Prostate gland (tissue), 2 donors: ENCODE measurements at regions not wholly inside any gene's neighbourhood (a gene's known extent, or its start where the extent isn't known, plus 50 kb on each side); places are given as distances from the start of the nearest gene placed in this dataset.

Experiments used
- DNase-seq: peaks from one replicate; pipeline ENCODE4 v3.0.0-alpha.2; 2019; ENCODE audit warnings: low spot score
- H3K27ac ChIP-seq, 2 donors: fragments of 200-600 bp; sonication (generic); 2 replicates each; pipeline ENCODE4 v1.5.1; 2017 to 2019
- H3K27me3 ChIP-seq: fragments of 200-600 bp; sonication (generic); replicated peaks from 2 replicates; pipeline ENCODE4 v1.5.1; 2019; ENCODE audit not compliant: insufficient read depth
- H3K36me3 ChIP-seq, 2 donors: fragments of 200-600 bp; sonication (generic); 1 replicate in 1 of 2; 2 replicates in 1 of 2; pipeline versions ENCODE4 v1.5.1 to v1.8.1; 2017 to 2019
- H3K4me1 ChIP-seq: fragments of 200-600 bp; sonication (generic); replicated peaks from 2 replicates; pipeline ENCODE4 v1.5.1; 2019
- H3K4me3 ChIP-seq, 2 donors: fragments of 200-600 bp; sonication (generic); 2 replicates each; pipeline ENCODE4 v1.5.1; 2017 to 2019
- H3K9me3 ChIP-seq: fragments of 200-600 bp; sonication (generic); 2 replicates; pipeline ENCODE4 v1.5.1; 2017
- POLR2A ChIP-seq: fragments of 450-650 bp; IDR thresholded peaks from one replicate; pipeline ENCODE4 v1.6.1; 2016; ENCODE audit warnings: antibody characterized with exemption, mild to moderate bottlenecking
- POLR2AphosphoS5 ChIP-seq: sonication (generic); formaldehyde crosslinking; IDR thresholded peaks from one replicate; pipeline ENCODE4 v1.6.1; 2017; ENCODE audit warnings: antibody characterized with exemption
- WGBS: methylation state at CpG from one replicate; pipeline ENCODE4 v1.1.5; 2018; 5-methylcytosine and 5-hydroxymethylcytosine counted together
- intact Hi-C: fragments of 100-400 bp; cut with DNase I; formaldehyde crosslinking; loops from one replicate; pipeline ENCODE4 v1.14.2; 2022
- TF ChIP-seq, protein P1 (sequence below), 4 experiments: fragments of 200-600 bp in 2 of 4; fragments of 450-650 bp in 2 of 4; sonication (generic) in 2 of 4; IDR thresholded peaks; 1 replicate in 3 of 4; 2 replicates in 1 of 4; pipeline ENCODE4 v1.5.1; 2016 to 2019; ENCODE audit warnings: antibody characterized with exemption in 4 of 4, mild to moderate bottlenecking in 2 of 4, moderate library complexity in 2 of 4

GRCh38 chr3:64459711-64460110 is 228.1 kb downstream of the ADAMTS9 start:
- no peak for DNase-seq
- H3K9me3 ChIP-seq: no peaks in the 10 kb centered on the region
- no peak overlapping the region for H3K27ac ChIP-seq
- H3K27me3 ChIP-seq: no peaks in the 10 kb centered on the region
- WGBS: 81% methylated on average over 4 of the region's 4 CpGs
- H3K4me3 ChIP-seq: no peak overlapping the region
- H3K4me1 ChIP-seq: no peaks in the 10 kb centered on the region
- intact Hi-C loops: no loop called here
- TF ChIP-seq, protein P1, sequence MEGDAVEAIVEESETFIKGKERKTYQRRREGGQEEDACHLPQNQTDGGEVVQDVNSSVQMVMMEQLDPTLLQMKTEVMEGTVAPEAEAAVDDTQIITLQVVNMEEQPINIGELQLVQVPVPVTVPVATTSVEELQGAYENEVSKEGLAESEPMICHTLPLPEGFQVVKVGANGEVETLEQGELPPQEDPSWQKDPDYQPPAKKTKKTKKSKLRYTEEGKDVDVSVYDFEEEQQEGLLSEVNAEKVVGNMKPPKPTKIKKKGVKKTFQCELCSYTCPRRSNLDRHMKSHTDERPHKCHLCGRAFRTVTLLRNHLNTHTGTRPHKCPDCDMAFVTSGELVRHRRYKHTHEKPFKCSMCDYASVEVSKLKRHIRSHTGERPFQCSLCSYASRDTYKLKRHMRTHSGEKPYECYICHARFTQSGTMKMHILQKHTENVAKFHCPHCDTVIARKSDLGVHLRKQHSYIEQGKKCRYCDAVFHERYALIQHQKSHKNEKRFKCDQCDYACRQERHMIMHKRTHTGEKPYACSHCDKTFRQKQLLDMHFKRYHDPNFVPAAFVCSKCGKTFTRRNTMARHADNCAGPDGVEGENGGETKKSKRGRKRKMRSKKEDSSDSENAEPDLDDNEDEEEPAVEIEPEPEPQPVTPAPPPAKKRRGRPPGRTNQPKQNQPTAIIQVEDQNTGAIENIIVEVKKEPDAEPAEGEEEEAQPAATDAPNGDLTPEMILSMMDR (IDR thresholded peaks at IDR 0.05): no peak
- TF ChIP-seq POLR2AphosphoS5 (no peak), POLR2A (no peak)
- no peaks in the 10 kb centered on the region for H3K36me3 ChIP-seq

- Histone ChIP-seq H3K27me3 (no peaks in the 10 kb centered on the region), H3K36me3 (no peaks in the 10 kb centered on the region), H3K4me1 (no peaks in the 10 kb centered on the region), H3K9me3 (no peaks in the 10 kb centered on the region), H3K27ac (no peak overlapping the region), H3K4me3 (no peak overlapping the region)
- no peak for DNase-seq
- intact Hi-C loops: no loop called here
- no peak for TF ChIP-seq POLR2AphosphoS5
- TF ChIP-seq POLR2A: no peak
- TF ChIP-seq, protein P1 (IDR thresholded peaks at IDR 0.05): no peak
- WGBS: 82% methylated on average over 5 of the region's 5 CpGs
These were observed 230.0 kb downstream of the ADAMTS9 start for GRCh38 chr3:64457811-64458210.

- Histone ChIP-seq H3K36me3 (no peaks in the 10 kb centered on the region), H3K4me3 (no peak overlapping the region), H3K27ac (no peak overlapping the region), H3K27me3 (no peaks in the 10 kb centered on the region), H3K9me3 (no peaks in the 10 kb centered on the region), H3K4me1 (no peaks in the 10 kb centered on the region)
- DNase-seq: no peak
- 19% methylated on average over 2 of the region's 2 CpGs for WGBS
- no peak for TF ChIP-seq POLR2AphosphoS5
- TF ChIP-seq, protein P1 (IDR thresholded peaks at IDR 0.05): no peak
- TF ChIP-seq POLR2A: no peak
- intact Hi-C loops: no loop called here
These were observed 231.1 kb downstream of the ADAMTS9 start for GRCh38 chr3:64456674-64457073.

DNA sequence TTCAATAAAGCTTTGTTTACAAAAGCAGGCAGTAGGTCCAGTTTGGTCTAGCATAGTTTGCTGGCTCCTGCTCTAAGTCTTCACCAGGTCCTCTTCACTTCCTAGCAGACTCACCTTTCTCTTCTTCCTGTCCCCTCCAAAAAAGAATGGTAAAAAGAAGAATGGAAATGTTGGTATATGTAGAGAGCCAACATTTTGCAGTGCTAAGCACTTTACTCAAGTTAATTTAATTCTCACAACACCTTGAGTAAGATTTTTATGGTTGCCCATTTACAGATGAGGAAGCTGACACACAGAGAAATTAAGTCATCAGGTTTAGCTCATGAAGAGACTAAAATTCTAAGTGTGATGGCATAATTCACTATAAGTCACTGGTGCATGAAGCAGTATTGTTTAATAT is 230.1 kb upstream of the PRICKLE2 start:
- Histone ChIP-seq H3K4me1 (no peaks in the 10 kb centered on the region), H3K27me3 (no peaks in the 10 kb centered on the region), H3K36me3 (no peaks in the 10 kb centered on the region), H3K9me3 (no peaks in the 10 kb centered on the region), H3K27ac (no peak overlapping the region), H3K4me3 (no peak overlapping the region)
- no peak for DNase-seq
- TF ChIP-seq POLR2A: no peak
- TF ChIP-seq, protein P1 (IDR thresholded peaks at IDR 0.05): no peak
- no peak for TF ChIP-seq POLR2AphosphoS5
- intact Hi-C loops: no loop called here

DNA sequence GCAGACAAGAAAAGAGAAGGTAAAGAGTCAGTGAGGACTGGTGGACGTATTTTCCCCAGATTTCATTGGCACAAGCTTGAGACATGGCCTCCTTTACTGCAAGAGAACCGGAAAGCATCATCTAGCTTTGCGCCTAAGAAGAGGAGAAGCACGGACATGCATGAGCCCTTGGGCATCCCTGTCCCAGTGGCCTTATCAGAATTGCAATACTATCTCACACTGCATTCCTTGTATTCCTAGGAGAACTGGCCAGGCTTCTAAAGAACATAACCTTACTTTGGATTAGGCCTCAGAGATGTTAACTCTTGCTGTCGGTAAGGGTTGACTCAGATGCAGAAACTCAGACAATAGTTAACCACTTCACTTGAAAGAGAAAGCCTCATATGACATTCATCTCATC is 229.5 kb upstream of the PRICKLE2 start:
- 94% methylated on average over 5 of the region's 5 CpGs for WGBS
- Histone ChIP-seq H3K4me1 (no peaks in the 10 kb centered on the region), H3K27ac (no peak overlapping the region), H3K27me3 (no peaks in the 10 kb centered on the region), H3K9me3 (no peaks in the 10 kb centered on the region), H3K36me3 (no peaks in the 10 kb centered on the region), H3K4me3 (no peak overlapping the region)
- intact Hi-C loops: no loop called here
- TF ChIP-seq, protein P1 (IDR thresholded peaks at IDR 0.05): no peak
- TF ChIP-seq POLR2AphosphoS5 (no peak), POLR2A (no peak)
- DNase-seq: no peak
